Panc1 (cell line): ENCODE measurements at regions not wholly inside any gene's neighbourhood (a gene's known extent, or its start where the extent isn't known, plus 50 kb on each side); places are given as distances from the start of the nearest gene placed in this dataset.

Experiments
- REST ChIP-seq, 2 experiments: IDR thresholded peaks; 2 replicates each; pipeline ENCODE4 v1.6.1; 2011 to 2012; ENCODE audit warnings: low read depth in 2 of 2, control low read depth in 1 of 2, low read length in 1 of 2, mild to moderate bottlenecking in 1 of 2, moderate library complexity in 1 of 2; ENCODE audit not compliant: insufficient read depth in 1 of 2
- TF ChIP-seq, protein P1 (sequence below): fragments of 450-650 bp; IDR thresholded peaks from 2 replicates; pipeline ENCODE4 v1.5.1; 2017; ENCODE audit warnings: mild to moderate bottlenecking

GRCh38 chr15:72835294-72835890 lies 51.8 kb upstream of the ADPGK start:
- TF ChIP-seq, protein P1, sequence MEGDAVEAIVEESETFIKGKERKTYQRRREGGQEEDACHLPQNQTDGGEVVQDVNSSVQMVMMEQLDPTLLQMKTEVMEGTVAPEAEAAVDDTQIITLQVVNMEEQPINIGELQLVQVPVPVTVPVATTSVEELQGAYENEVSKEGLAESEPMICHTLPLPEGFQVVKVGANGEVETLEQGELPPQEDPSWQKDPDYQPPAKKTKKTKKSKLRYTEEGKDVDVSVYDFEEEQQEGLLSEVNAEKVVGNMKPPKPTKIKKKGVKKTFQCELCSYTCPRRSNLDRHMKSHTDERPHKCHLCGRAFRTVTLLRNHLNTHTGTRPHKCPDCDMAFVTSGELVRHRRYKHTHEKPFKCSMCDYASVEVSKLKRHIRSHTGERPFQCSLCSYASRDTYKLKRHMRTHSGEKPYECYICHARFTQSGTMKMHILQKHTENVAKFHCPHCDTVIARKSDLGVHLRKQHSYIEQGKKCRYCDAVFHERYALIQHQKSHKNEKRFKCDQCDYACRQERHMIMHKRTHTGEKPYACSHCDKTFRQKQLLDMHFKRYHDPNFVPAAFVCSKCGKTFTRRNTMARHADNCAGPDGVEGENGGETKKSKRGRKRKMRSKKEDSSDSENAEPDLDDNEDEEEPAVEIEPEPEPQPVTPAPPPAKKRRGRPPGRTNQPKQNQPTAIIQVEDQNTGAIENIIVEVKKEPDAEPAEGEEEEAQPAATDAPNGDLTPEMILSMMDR = peak; percentile 46
- TF ChIP-seq REST (IDR thresholded peaks at IDR 0.05; ENCODE audit: insufficient read depth in 1 of 2, low read depth in 2 of 2, low read length in 1 of 2) = no peak
